Fibroblast of skin of back (primary cell): ENCODE measurements at regions not wholly inside any gene's neighbourhood (a gene's known extent, or its start where the extent isn't known, plus 50 kb on each side); places are given as distances from the start of the nearest gene placed in this dataset.
"Not testable (repeated sequence)": the region's sequence is repeated elsewhere in the genome, so short reads cannot be mapped to it uniquely, and the experiment has no call there.

Experiments used
- DNase-seq: peaks from one replicate; pipeline ENCODE4 v3.0.0-alpha.2; 2013

GRCh38 chr2:49801898-49802450, 647.7 kb upstream of the FSHR start:
- DNase-seq = no peak

- DNase-seq = no peak
Observed at GRCh38 chr2:49798570-49798969, 644.3 kb upstream of the FSHR start.

- no peak for DNase-seq
Observed at GRCh38 chr2:49796266-49796665, 642.0 kb upstream of the FSHR start.

- DNase-seq = no peak
Observed at GRCh38 chr2:49794396-49794795, 640.1 kb upstream of the FSHR start.

- no peak for DNase-seq
Observed at GRCh38 chr2:49788300-49788699, 634.0 kb upstream of the FSHR start.

GRCh38 chr2:49780949-49781348, 626.6 kb upstream of the FSHR start:
- no peak for DNase-seq

- no peak for DNase-seq
Observed at GRCh38 chr2:49772299-49772970, 618.1 kb upstream of the FSHR start.

- peak; percentile 46 for DNase-seq
Observed at GRCh38 chr2:49770919-49771318, 616.6 kb upstream of the FSHR start.

GRCh38 chr2:49767316-49767715, 613.0 kb upstream of the FSHR start:
- no peak for DNase-seq

GRCh38 chr2:49755777-49756176, 601.5 kb upstream of the FSHR start:
- DNase-seq = no peak

GRCh38 chr2:49754381-49754780, 600.1 kb upstream of the FSHR start:
- DNase-seq = no peak

- DNase-seq = peak; percentile 15
Observed at GRCh38 chr2:49753344-49753985, 599.1 kb upstream of the FSHR start.

GRCh38 chr2:49737606-49738005, 583.3 kb upstream of the FSHR start:
- DNase-seq = no peak

GRCh38 chr2:49732924-49733323, 578.6 kb upstream of the FSHR start:
- not testable (repeated sequence) for DNase-seq

- no peak for DNase-seq
Observed at GRCh38 chr2:49719241-49719640, 564.9 kb upstream of the FSHR start.

GRCh38 chr2:49715597-49715996, 561.3 kb upstream of the FSHR start:
- DNase-seq = no peak

GRCh38 chr2:49714454-49714853, 560.1 kb upstream of the FSHR start:
- no peak for DNase-seq

- DNase-seq = no peak
Observed at GRCh38 chr2:49702740-49703139, 548.4 kb upstream of the FSHR start.

- DNase-seq = no peak
Observed at GRCh38 chr2:49693961-49694360, 539.6 kb upstream of the FSHR start.

- not testable (repeated sequence) for DNase-seq
Observed at GRCh38 chr2:49692022-49692421, 537.7 kb upstream of the FSHR start.

GRCh38 chr2:49687918-49688317, 533.6 kb upstream of the FSHR start:
- DNase-seq = peak; percentile 3

- no peak for DNase-seq
Observed at GRCh38 chr2:49686897-49687442, 532.7 kb upstream of the FSHR start.

- DNase-seq = no peak
Observed at GRCh38 chr2:49686291-49686690, 532.0 kb upstream of the FSHR start.

GRCh38 chr2:49677227-49677626, 522.9 kb upstream of the FSHR start:
- no peak for DNase-seq
